NCI-H128 (cell line): ENCODE measurements at regions not wholly inside any gene's neighbourhood (a gene's known extent, or its start where the extent isn't known, plus 50 kb on each side); places are given as distances from the start of the nearest gene placed in this dataset.
"Not testable (repeated sequence)": the region's sequence is repeated elsewhere in the genome, so short reads cannot be mapped to it uniquely, and the experiment has no call there.

Experiments used
- DNase-seq: peaks from one replicate; lab custom pipeline; 2025; ENCODE audit not compliant: unreplicated experiment; lab: John Stamatoyannopoulos, UW

DNA sequence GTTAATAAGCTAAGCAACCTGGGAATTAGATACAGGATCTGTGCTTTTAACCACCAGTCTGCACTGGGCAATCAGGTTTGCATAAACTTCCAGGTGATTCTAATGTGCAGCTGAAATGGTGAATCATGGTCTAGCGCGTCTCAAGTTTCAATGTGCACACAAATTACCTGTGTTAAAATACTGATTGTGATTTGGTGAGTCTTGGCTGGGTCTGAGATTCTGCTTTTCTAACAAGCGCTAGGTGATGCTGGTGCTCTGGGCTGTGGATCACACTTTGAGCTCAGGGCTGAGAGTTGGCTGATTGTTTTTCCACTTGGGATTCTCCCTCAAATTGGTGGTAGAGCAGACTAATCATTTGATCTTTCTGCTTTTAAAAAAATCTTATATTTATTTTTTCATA, 124.8 kb downstream of the C12orf75 start:
- no peak for DNase-seq

DNA sequence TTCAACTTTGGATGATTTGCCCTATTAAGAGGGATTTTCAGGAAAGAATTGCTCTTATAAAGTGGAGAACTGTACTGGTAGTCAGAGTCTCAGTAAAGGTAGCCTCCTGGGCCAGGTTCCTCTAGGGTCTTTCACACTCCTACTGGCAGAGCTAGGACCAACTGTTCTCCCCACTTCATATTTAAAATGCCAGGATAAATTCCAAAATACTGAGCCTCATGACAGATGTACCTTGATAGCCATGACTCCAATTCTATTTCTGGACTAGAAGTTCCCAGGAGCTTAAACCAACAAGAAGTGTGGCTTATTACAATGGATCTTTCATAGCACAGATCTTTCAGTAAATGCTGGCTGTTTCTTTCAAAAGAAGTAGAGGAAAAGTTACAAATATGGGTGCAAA, 126.5 kb downstream of the C12orf75 start:
- DNase-seq: no peak

DNA sequence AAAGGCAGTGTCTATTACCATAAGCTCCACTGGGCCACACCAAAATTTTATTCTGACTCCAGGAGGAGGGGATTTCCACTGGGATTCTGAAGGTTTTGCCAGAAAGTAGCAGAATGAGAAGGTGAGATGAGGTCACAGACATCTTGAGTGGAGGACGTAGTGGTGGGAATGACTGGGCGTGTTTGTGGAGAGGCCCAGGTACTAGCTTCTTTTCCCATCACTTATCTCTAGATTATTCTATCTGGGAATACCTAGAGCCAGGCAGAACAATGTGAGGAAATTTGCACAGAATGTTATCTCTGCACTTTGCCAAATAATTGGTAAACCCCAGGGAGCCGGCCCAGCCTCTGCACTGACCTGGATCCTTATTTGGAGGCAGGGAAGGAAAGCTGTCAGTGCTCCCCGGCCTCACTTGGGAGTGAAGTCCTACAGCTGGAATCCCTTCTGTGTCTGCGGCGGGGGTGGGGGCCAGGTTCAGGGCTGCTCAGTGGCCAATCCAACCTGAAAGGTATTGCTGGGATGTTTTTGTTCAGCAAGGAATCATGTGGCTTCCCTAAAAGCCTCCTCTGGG, 129.4 kb downstream of the C12orf75 start:
- DNase-seq: no peak

DNA sequence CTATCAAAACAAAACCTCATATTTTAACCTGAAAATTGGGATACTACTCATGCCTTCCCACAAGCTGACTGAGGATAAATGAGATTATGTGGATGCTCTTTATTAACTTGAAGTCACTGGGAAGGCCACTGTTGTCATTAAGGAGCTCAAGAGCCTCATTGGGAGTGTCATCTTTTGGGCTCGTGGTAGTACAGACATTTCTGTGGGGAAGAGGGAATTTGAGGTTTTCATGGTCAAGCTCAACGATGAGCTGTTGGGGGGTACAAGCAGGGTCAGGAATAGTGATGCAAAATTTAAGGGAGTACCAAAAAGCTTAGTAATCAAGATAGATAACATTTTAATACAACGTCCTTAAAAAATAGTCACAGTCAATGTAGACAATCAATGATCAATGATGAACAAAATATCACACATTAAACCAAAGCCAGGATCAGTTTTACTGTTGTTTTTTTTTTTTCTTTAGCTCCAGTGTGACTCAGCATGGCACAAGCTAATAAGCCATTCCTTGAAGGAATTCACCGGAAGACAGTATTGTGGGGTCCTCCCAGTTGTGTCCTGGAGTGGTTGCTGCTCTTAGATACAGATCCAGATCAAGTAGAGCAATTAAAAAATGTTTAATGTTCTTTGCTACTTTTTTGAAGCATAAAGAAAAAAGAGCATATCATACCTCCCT, 130.9 kb downstream of the C12orf75 start:
- no peak for DNase-seq

DNA sequence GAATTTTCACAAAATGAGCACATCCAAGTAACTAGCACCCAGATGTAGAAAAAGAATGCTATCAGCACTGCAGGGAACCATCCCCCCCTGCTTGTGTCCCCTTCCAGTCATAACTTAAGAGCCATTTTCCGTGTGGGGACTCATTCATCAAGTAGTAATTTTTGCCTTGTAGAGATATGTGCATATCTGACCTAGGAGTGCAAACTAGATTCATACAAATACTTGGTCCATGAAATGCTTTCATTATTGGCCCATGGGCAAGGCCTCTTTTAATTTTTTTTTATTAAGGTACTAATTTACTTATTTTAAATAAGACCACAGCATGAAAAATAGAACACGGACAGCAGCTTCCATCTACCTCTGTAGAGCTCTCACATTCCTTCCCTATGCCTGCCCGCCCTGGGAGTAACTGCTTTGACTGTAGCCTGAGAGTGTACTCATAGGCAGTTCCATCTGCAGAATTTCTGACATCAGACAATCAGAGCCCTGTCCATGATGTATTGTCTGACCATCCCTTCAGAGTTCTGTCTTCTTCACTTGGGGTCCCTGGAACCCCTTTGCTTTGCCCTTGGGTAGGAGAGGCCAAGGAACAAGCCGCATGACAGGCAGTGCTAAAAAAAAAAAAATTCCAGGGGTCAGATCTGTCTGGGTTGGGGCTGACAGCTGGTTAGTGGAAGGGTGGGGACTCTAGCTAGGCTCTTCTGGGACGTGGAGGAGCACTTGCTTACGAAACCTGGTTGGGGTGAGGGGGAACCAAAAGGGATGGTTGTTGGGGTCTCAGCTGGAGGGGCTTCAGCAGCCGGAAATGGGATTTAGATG, 131.7 kb downstream of the C12orf75 start:
- no peak for DNase-seq

DNA sequence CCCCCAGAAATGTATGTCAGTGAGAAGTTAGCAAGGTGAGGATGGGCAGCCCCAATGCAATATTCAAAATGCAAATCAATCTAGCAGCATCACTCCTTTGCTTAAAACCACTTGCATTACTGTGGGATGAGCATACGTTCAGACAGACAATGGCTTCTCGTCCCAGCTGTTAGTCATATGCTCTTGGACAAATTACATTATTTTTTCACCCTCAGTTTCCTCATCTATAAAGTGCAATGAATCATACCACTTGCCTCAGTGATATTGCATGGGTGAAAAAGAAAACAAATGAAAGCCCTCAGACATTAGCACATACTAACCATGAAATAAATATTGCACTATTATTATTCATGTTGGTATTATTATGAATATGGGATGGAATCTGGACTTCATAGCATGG, 132.3 kb downstream of the C12orf75 start:
- no peak for DNase-seq

DNA sequence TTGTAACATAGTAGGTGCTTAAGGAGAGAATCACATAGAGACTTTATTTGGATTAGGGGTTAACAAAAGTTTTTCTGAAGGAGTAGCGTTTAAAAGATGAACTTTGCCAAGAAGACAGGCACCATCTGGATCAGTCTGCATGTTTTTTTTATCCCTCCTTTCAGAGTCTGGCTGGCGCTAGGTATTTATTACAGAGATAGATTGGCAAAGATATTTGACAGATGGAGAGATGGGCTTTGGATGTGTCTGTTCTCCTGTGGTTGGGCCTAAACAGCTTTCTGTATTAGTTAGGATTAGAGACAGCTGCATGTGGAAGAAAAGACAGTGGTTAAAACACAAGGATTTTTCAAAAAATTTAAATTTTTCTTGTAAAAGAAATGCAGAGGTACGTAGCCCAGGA, 133.9 kb downstream of the C12orf75 start:
- DNase-seq: no peak

DNA sequence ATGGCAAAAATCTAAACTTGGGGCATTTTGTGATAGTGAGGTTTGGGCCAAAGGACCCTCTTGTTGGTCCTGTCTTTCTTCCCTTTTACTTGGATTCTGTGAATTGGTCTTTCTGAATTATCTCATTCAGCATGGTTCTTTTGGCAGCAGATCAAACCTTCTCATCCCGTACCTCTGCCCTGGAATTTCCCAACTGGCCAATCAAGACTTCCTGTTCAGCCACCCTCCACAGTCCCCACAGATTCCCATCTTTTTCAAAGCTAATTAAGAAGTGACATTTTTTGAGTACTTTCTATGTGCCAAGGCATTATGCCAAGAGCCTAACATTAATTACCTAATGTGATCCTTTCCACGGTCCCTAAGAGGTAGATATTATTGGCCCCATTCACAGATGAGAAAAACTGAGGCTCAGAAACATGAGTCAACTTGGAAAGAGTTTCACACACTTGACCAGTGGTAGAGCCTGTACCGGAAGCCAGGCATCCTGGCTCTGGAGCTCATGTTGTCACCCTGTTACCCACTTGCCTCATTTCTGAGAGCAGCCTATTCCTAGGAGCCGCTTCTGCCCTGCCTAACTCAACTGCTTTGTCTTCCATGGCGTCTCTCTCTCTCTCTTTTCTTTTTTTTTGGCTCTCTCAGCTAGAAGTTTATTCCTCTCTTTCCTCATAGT, 135.9 kb downstream of the C12orf75 start:
- no peak for DNase-seq

DNA sequence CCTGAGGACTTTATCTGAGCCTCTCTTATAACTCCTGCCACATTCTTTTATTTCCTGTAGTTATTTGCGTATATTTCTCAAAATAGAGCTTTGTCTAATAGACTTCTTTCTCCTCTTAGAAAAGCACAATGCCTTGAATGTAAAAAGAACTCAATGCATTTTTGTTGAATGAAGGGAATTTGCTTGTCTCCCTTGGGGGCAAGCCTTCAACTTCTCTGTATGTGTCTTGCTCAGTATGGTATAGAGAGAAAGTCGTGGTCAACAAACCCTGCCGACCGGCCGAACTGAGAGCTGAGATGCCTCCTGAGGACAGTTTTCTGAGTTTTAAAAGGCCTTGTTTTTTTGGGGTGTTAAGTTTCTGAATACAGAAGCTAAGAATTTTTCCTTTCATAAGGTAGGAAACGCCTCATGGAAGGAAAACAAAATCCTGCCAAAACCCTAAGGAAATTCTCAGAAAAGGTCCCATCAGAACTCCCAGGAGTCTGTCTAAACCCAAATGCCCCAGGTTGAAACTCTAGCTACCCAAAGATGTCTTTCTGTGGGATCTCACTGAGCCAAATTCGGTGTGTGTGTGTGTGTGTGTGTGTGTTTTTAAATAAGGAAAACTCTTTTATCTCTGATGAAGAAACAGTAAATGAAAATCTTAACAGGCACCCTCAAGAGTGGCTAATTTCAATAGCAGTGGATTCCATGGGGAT, 136.6 kb downstream of the C12orf75 start:
- no peak for DNase-seq

DNA sequence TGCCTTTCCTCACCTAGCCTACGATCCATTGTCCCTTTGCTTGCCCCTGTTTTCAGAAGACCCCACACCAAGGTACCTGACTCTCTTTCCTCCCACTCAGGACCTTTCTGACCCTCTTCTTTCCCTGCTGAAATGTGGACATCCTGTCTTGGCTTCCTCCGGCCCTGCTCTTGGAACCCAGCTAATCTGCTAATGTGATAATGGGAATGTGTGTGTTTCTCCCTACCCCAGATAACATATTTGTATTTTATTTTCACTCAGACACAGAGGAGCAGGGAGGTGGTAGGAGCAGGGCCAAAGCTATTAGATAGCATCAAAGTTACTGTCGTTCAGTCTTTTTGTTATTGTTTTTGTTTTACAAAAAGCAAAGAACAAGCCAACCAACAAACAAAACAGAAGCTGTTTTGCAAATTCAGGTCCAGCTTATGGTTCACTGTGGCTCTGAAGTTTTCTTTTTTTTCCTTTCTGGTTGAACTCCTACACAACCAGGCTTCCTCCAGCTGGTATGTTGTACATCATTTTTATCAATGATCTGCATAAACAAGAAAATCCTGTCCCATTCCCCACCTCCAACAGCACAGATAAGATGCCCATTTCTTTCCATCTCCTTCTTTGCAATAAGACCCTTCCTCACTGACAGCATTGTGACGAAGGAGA, 137.3 kb downstream of the C12orf75 start:
- no peak for DNase-seq

DNA sequence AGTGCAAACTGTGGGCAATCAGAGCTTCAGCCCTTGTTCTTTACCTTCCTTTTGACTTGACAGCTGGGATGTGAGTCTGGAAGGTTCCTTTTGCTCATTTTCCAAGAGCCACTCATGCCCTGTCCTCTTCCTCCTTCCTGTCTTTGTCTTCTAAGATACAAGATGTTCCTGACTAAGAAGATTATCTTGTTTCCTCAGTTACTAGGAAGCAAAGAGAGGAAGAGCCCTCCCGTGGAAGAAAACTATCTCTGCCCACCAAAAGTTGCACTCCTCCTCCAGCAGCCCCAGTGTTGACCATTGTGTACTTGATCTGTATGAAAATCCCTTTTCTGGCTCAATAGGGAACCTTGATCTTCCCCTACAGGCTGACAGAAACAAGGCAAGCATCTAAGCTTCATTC, 138.0 kb downstream of the C12orf75 start:
- DNase-seq: no peak

DNA sequence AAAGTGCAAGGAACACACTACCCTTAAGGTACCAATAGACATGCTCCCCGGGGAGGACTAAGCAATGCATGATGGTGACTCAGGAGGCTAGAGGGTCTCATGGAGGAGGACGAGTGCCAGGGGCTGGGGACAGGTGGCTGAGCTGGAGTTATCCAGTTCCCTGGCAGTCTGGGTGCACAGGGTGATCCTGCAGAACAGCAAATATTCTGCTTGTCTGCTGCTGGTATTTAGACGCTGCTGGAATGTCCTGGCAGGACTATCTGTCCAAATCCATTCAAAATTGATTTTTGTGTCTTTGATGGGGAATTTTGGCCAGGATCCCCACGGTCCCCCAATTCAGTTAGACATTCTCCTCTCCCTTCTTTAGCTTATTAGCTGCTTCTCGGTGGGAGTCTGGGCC, 138.7 kb downstream of the C12orf75 start:
- DNase-seq: no peak

DNA sequence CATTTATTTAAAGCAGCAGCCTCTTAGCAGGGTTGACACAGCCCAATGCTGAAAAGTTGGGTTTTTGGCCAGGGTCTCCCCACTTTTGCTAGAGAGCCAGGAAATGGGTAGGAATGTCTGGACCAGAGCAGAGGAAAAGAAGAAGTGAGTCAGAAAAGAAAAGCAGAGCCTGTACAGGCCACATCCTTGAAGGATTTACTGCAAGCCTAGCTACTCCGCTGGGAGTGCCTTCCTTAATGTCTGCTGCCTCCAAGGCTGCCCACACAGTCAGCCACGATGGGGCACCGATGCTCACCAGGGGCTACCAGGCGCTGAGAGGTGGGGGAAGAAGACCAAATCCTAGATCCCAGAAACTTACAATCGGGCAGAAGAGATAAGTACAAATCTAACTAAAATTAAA, 139.2 kb downstream of the C12orf75 start:
- no peak for DNase-seq

DNA sequence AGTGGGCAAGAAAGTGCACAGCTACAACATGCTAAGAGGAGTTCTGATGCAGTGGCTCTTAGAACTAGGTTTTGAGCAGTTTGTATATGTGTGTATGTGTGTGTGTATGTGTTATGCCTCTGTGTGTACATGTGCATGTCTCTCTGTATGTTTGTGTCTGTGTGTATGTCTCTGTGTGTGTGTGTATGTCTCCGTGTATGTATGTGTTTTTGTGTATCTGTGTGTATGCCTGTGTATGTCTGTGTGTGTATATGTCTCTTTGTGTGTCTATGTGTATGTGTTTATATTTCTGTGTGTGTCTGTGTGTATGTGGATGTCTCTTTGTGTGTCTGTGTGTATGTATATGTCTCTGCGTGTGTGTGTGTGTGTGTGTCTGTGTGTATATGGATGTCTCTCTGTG, 139.6 kb downstream of the C12orf75 start:
- DNase-seq: no peak

DNA sequence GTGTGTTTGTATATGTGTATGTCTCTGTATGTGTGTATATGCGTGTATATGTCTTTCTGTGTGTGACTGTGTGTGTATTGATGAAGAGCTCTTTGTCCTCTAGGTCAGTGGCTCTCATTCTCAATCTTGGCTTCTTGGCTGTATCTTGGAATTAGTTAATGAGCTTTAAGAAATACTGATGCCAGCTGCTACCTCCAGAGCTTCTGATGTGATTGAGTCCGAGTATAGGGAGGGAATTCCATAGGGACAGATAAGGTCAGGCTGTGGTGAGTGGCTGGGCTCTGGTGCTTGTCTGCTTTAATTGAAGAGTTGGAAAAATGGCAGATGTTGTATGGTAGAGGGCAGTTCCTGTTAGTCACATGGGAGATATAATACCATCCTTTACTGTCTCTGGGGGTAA, 140.1 kb downstream of the C12orf75 start:
- no peak for DNase-seq

DNA sequence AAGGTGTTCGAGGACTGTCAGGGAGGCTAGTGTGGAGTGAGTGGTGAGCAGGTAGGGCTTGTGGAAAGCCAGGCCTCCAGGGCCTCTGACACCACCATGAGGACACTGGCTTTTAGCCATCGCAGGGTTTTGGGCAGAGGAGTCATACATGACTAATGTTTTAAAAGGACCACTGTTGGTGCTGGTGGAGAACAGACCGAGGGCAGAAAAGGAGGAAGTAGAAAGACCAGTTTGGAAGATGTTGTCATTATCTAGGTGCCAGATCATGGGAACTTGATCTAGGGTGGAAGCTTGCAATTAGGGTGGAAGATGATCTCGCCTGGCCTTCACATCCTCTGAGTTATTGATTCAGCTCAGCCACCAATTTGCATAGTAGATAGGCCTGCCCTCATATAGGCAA, 144.2 kb downstream of the C12orf75 start:
- no peak for DNase-seq

DNA sequence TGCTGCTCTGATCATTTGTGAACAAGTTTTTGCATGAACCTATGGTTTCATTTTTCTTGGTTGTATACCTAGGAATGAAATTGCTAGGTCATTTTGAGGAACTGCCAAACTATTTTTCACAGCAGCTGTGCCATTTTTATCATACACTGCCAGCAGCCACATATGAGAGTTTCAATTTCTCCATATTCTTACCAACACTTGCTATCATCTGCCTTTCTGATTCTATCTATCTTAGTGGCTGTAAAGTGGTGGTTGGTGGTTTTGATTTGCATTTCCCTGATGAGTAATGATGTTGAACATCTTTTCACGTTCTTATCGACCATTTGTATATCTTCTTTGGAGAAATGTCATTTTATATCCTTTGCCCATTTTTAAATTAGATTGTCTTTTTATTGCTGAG, 146.1 kb downstream of the C12orf75 start:
- no peak for DNase-seq

DNA sequence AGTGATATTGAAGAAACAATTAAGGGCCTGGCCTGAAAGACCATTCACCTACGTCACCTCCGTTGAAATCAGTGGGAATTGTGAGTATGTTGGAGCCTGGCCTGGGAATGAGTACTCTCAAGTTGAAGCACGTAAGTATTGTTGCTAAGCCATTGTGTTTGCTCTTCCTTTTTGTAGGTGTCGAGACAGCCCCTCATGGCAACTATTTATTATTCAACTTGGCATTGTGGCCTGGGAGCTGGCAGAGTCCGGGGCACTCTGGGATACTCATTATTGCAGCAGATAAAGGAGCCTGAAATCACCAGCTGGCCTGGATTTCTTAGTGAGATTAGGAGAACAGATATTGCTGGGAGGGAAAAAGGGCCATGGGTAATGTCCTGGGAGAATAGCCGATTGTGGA, 147.4 kb downstream of the C12orf75 start:
- DNase-seq: no peak

DNA sequence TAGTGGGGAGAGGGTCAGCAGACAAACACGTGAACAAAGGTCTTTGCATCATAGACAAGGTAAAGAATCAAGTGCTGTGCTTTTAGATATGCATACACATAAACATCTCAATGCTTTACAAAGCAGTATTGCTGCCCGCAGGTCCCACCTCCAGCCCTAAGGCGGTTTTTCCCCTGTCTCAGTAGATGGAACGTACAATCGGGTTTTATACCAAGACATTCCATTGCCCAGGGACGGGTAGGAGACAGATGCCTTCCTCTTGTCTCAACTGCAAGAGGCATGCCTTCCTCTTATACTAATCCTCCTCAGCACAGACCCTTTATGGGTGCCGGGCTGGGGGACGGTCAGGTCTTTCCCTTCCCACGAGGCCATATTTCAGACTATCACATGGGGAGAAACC, 148.3 kb downstream of the C12orf75 start:
- DNase-seq: not testable (repeated sequence)

DNA sequence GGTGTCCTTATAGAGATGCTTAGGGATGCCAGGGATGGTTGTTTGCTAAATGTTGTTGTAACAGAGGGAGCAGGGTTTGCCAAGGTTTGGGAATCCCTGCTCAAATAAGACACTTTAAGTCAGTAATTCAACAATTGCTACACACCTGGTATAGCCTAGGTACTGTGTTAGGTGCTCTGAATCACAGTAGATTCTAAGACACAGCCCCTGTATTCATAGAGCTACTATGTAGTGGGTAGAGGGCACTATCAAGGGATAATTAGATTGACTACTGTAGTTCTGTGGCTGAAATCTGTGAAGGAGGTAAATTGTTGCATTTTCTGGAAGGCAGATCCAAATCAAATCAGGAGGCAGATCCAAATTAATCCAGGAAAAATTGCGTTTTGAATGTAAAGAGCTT, 149.2 kb downstream of the C12orf75 start:
- no peak for DNase-seq

DNA sequence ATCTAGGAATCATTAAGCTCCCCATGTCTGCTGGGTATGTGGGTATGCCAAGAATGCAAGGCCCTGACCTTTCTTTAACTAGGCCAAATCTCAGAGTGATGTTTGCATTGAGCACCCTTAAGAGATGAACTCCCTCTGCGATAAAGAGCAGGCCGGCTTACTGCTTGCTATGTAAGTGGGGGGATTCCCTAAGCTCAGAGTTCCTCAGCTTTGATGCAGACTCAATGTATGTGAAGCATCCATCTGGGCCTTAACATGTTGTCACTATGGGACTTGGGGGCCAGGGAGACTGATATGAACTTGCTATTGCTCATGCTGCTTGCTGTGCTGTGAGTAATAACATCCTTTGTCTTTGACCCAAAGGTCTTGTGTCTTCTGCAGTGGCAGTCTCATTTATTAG, 149.7 kb downstream of the C12orf75 start:
- no peak for DNase-seq
